ENCODE measurements at regions not wholly inside any gene's neighbourhood (a gene's known extent, or its start where the extent isn't known, plus 50 kb on each side); places are given as distances from the start of the nearest gene placed in this dataset.
A peak's percentile ranks its signal among the peaks of the same experiment; 100 is the strongest.

DNA sequence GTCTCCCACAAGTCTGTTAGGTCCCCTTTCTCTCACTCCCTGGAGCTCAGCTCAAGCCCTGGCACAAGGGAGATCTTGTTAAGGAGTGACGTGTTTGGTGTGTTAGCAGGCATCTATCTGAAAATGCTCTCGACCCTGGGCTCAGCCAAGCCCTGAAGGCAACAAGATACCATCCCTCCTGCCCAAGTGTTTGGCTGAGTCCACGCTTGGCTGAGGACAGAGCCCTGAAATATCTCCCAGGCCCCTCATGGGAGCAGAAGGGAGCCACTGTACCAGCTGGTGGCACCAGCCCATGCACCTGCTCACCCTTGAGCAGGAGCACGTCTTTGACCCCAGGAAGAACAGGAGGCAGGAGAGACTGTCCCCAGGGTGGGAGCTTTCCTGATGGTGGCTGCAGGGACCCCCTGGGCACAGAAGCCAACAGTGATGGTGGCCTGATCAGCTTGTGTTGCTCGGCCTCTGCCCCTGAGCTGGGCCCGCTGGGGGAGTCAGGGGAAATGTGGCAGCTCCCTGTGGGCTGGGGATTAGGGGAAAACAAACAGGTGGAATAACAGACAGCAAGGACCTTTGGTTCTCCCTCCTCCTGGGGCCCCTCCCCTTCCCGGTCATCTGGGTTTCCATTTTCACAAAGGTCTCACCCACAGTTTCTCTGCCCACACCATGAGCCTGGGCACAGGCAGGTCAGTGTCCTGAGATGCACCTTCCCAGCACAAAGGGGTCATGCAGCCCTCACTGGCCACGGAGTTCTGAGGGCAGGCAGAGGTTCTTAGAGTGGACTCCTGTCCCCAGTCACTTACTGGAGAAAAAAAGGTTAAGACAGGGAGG, 91.6 kb downstream of the RHOB start:
- no peaks in the 10 kb centered on the region for H3K27me3 ChIP-seq
- intact Hi-C loops (cut with DNase I): no loop called here
- DNase-seq (ENCODE audit: extremely low spot score in 2 of 2): no peak
- no peak for TF ChIP-seq POLR2AphosphoS5 (IDR thresholded peaks at IDR 0.05; ENCODE audit: insufficient read depth in 1 of 2, low read depth in 1 of 2)
- no peaks in the 10 kb centered on the region for H3K36me3 ChIP-seq
- no peaks in the 10 kb centered on the region for H3K9me3 ChIP-seq
- peaks cover 10% of the 10 kb centered on the region for H3K4me1 ChIP-seq
- no peak overlapping the region for H3K4me3 ChIP-seq
- H3K27ac ChIP-seq: no peak overlapping the region

- H3K27me3 ChIP-seq: no peaks in the 10 kb centered on the region
- DNase-seq (ENCODE audit: extremely low spot score in 2 of 2): no peak
- no peaks in the 10 kb centered on the region for H3K9me3 ChIP-seq
- peaks cover 10% of the 10 kb centered on the region for H3K4me1 ChIP-seq
- no peak overlapping the region for H3K4me3 ChIP-seq
- peak overlapping the region; percentile 25 for H3K27ac ChIP-seq
- no peaks in the 10 kb centered on the region for H3K36me3 ChIP-seq
- TF ChIP-seq POLR2AphosphoS5 (IDR thresholded peaks at IDR 0.05; ENCODE audit: insufficient read depth in 1 of 2, low read depth in 1 of 2) (no peak), POLR2A (IDR thresholded peaks at IDR 0.05) (no peak)
- TF ChIP-seq, protein P1, sequence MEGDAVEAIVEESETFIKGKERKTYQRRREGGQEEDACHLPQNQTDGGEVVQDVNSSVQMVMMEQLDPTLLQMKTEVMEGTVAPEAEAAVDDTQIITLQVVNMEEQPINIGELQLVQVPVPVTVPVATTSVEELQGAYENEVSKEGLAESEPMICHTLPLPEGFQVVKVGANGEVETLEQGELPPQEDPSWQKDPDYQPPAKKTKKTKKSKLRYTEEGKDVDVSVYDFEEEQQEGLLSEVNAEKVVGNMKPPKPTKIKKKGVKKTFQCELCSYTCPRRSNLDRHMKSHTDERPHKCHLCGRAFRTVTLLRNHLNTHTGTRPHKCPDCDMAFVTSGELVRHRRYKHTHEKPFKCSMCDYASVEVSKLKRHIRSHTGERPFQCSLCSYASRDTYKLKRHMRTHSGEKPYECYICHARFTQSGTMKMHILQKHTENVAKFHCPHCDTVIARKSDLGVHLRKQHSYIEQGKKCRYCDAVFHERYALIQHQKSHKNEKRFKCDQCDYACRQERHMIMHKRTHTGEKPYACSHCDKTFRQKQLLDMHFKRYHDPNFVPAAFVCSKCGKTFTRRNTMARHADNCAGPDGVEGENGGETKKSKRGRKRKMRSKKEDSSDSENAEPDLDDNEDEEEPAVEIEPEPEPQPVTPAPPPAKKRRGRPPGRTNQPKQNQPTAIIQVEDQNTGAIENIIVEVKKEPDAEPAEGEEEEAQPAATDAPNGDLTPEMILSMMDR (IDR thresholded peaks at IDR 0.05): no peak
- intact Hi-C loops (cut with DNase I): no loop called here
Measured at GRCh38 chr2:20539133-20539719, 92.4 kb downstream of the RHOB start.

DNA sequence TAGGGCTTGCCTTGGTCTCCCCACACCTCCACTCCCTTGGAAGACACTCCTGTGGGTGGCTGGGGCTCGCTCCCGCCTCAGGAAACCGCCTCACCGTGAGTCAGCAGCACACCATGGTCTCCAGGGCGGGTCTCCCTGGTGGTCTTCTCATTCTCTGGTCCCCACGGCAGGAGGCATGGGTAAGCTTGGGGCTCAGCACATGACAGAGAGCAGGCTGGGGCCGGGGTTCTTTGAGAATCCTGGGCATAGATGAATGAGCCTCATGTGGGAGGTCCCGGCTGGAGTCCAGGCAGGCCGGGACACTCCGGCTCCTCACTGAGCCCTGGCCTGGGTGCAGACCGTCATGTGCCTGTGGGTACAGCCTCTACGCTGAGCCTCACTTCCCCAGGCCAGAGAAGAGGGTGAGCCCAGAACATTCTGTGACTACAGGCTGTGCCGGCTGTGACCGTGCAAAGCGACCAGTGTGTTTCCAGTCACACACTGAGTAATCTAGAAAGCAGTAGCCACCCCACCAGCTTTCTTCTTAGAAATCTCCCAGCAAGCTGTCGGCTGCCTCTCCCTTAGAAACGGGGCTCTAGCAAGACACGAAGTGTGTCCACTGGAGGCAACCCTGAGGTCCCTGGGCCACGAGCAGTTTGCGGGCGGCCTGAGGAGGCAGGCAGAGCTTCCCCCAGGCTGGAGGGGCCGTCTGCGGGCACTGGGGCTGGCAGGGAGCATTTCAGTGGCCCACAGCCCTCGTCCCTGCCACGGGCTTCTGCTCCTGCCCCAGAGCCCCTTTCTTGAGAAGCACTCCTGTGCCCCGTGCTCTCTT, 93.1 kb downstream of the RHOB start:
- intact Hi-C loops (cut with DNase I): no loop called here
- H3K36me3 ChIP-seq: no peaks in the 10 kb centered on the region
- no peaks in the 10 kb centered on the region for H3K27me3 ChIP-seq
- no peak for DNase-seq (ENCODE audit: extremely low spot score in 2 of 2)
- no peaks in the 10 kb centered on the region for H3K9me3 ChIP-seq
- H3K27ac ChIP-seq: peak overlapping the region; percentile 25
- no peak overlapping the region for H3K4me3 ChIP-seq
- H3K4me1 ChIP-seq: peaks cover 10% of the 10 kb centered on the region
- TF ChIP-seq POLR2A (IDR thresholded peaks at IDR 0.05) (no peak), POLR2AphosphoS5 (IDR thresholded peaks at IDR 0.05; ENCODE audit: insufficient read depth in 1 of 2, low read depth in 1 of 2) (peak; percentile 10 to 72)

GRCh38 chr2:20540587-20541293, 93.9 kb downstream of the RHOB start:
- peaks cover 10% of the 10 kb centered on the region for H3K4me1 ChIP-seq
- H3K27ac ChIP-seq: peak overlapping the region; percentile 15
- no peak overlapping the region for H3K4me3 ChIP-seq
- no peaks in the 10 kb centered on the region for H3K9me3 ChIP-seq
- no peak for TF ChIP-seq POLR2AphosphoS5 (IDR thresholded peaks at IDR 0.05; ENCODE audit: insufficient read depth in 1 of 2, low read depth in 1 of 2)
- TF ChIP-seq, protein P1 (IDR thresholded peaks at IDR 0.05): no peak
- no peak for TF ChIP-seq POLR2A (IDR thresholded peaks at IDR 0.05)
- DNase-seq (ENCODE audit: extremely low spot score in 2 of 2): no peak
- no peaks in the 10 kb centered on the region for H3K27me3 ChIP-seq
- H3K36me3 ChIP-seq: no peaks in the 10 kb centered on the region
- intact Hi-C loops (cut with DNase I): no loop called here

DNA sequence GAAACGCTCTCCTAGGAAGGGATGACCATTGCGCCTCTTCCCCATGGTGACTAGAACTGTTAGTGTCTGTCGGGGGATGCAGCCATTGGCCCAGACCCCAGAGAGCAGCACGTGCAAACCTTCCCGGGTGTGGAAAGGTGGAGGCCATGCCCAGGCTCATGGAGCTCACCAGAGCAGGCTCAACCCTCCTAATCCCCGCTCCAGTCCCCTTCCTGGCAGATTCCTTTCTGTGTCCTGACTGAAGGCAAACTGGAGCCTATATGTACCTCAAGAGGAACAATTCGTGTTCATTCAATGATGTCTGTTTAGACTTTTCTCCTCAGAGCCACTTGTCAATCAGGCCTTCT, 94.4 kb downstream of the RHOB start:
- H3K27ac ChIP-seq: no peak overlapping the region
- TF ChIP-seq POLR2AphosphoS5 (IDR thresholded peaks at IDR 0.05; ENCODE audit: insufficient read depth in 1 of 2, low read depth in 1 of 2) (no peak), POLR2A (IDR thresholded peaks at IDR 0.05) (no peak)
- TF ChIP-seq, protein P1 (IDR thresholded peaks at IDR 0.05): no peak
- peaks cover 10% of the 10 kb centered on the region for H3K4me1 ChIP-seq
- no peaks in the 10 kb centered on the region for H3K27me3 ChIP-seq
- intact Hi-C loops (cut with DNase I): no loop called here
- no peak for DNase-seq (ENCODE audit: extremely low spot score in 2 of 2)
- no peaks in the 10 kb centered on the region for H3K9me3 ChIP-seq
- no peak overlapping the region for H3K4me3 ChIP-seq
- H3K36me3 ChIP-seq: no peaks in the 10 kb centered on the region

Measured in vagina (tissue), 2 donors.